Liver (tissue), 8 donors: ENCODE measurements at regions not wholly inside any gene's neighbourhood (a gene's known extent, or its start where the extent isn't known, plus 50 kb on each side); places are given as distances from the start of the nearest gene placed in this dataset.

ENCODE experiments used
- DNase-seq: peaks from one replicate; pipeline ENCODE4 v3.0.0-alpha.2; 2017; ENCODE audit warnings: low spot score
- H3K27ac ChIP-seq, 2 donors: one replicate each; pipeline ENCODE4 v1.7.0; 2013; ENCODE audit warnings: inconsistent platforms in 2 of 2, low read length in 2 of 2, control low read depth in 1 of 2, low read depth in 1 of 2, mild to moderate bottlenecking in 1 of 2
- H3K27me3 ChIP-seq, 4 donors: one replicate each; pipeline versions ENCODE4 v1.6.1 to v1.7.0; 2013; ENCODE audit warnings: low read length in 3 of 4, inconsistent platforms in 1 of 4, mild to moderate bottlenecking in 1 of 4, moderate library complexity in 1 of 4; ENCODE audit not compliant: control insufficient read depth in 4 of 4, insufficient read depth in 4 of 4
- H3K36me3 ChIP-seq, 4 donors: one replicate each; pipeline versions ENCODE4 v1.6.1 to v1.7.0; 2013; ENCODE audit warnings: low read length in 3 of 4, mild to moderate bottlenecking in 3 of 4, low read depth in 1 of 4, moderate library complexity in 1 of 4; ENCODE audit not compliant: control insufficient read depth in 4 of 4, insufficient read depth in 3 of 4
- H3K4me1 ChIP-seq, 4 donors: one replicate each; pipeline versions ENCODE4 v1.6.1 to v1.7.0; 2013; ENCODE audit warnings: low read length in 3 of 4, mild to moderate bottlenecking in 3 of 4, moderate library complexity in 1 of 4; ENCODE audit not compliant: control insufficient read depth in 4 of 4, insufficient read depth in 4 of 4
- H3K4me3 ChIP-seq, 3 donors: one replicate each; pipeline versions ENCODE4 v1.6.1 to v1.7.0; 2013; ENCODE audit warnings: low read length in 3 of 3, control low read depth in 1 of 3, low read depth in 1 of 3, mild to moderate bottlenecking in 1 of 3
- H3K9ac ChIP-seq, 2 donors: one replicate each; pipeline ENCODE4 v1.7.0; 2013; ENCODE audit warnings: low read length in 2 of 2, mild to moderate bottlenecking in 2 of 2, moderate library complexity in 2 of 2, control low read depth in 1 of 2, low read depth in 1 of 2
- H3K9me3 ChIP-seq, 4 donors: one replicate each; pipeline versions ENCODE4 v1.6.1 to v1.7.0; 2013; ENCODE audit warnings: low read length in 3 of 4; ENCODE audit not compliant: control insufficient read depth in 4 of 4
- CTCF ChIP-seq: fragments of 150-350 bp; IDR thresholded peaks from 2 replicates; pipeline ENCODE4 v1.5.1; 2017; ENCODE audit warnings: improper control_type of control experiment, low read depth, low read length; ENCODE audit not compliant: missing input control
- EGR1 ChIP-seq, 2 donors: IDR thresholded peaks; 2 replicates each; pipeline ENCODE4 v1.6.1; 2016 to 2018; ENCODE audit warnings: antibody characterized with exemption in 2 of 2, low read depth in 2 of 2
- FOXA1 ChIP-seq: IDR thresholded peaks from 2 replicates; pipeline ENCODE4 v1.6.1; 2016; ENCODE audit warnings: antibody characterized with exemption
- FOXA2 ChIP-seq: IDR thresholded peaks from 2 replicates; pipeline ENCODE4 v1.6.1; 2016; ENCODE audit warnings: antibody characterized with exemption
- GABPA ChIP-seq, 2 donors: IDR thresholded peaks in 1 of 2; conservative IDR thresholded peaks in 1 of 2; 2 replicates each; pipeline ENCODE4 v1.6.1; 2016; ENCODE audit warnings: antibody characterized with exemption in 2 of 2, mild to moderate bottlenecking in 1 of 2, moderate library complexity in 1 of 2
- HNF4A ChIP-seq, 2 donors: conservative IDR thresholded peaks; 2 replicates each; pipeline ENCODE4 v1.6.1; 2016; ENCODE audit warnings: antibody characterized with exemption in 2 of 2, mild to moderate bottlenecking in 2 of 2
- HNF4G ChIP-seq: IDR thresholded peaks from 2 replicates; pipeline ENCODE4 v1.6.1; 2016; ENCODE audit warnings: antibody characterized with exemption
- JUND ChIP-seq, 2 donors: IDR thresholded peaks; 2 replicates each; pipeline ENCODE4 v1.6.1; 2016; ENCODE audit warnings: antibody characterized with exemption in 2 of 2
- NR2F2 ChIP-seq: IDR thresholded peaks from 2 replicates; pipeline ENCODE4 v1.6.1; 2016; ENCODE audit warnings: antibody characterized with exemption
- RAD21 ChIP-seq, 2 donors: IDR thresholded peaks; 2 replicates each; pipeline ENCODE4 v1.6.1; 2016; ENCODE audit warnings: antibody characterized with exemption in 2 of 2, mild to moderate bottlenecking in 2 of 2
- RXRA ChIP-seq, 2 donors: IDR thresholded peaks; 2 replicates each; pipeline ENCODE4 v1.6.1; 2017 to 2018; ENCODE audit warnings: antibody characterized with exemption in 2 of 2, mild to moderate bottlenecking in 1 of 2
- SP1 ChIP-seq: IDR thresholded peaks from 2 replicates; pipeline ENCODE4 v1.6.1; 2018; ENCODE audit warnings: antibody characterized with exemption, mild to moderate bottlenecking
- TAF1 ChIP-seq: conservative IDR thresholded peaks from 2 replicates; pipeline ENCODE4 v1.6.1; 2016; ENCODE audit warnings: antibody characterized with exemption, mild to moderate bottlenecking
- YY1 ChIP-seq: IDR thresholded peaks from 2 replicates; pipeline ENCODE4 v1.6.1; 2016; ENCODE audit warnings: antibody characterized with exemption, mild to moderate bottlenecking
- WGBS: extraction: QIAGEN DNeasy Blood & Tissue Kit; methylation state at CpG from one replicate; pipeline ENCODE4 v1.1.7; 2013; 5-methylcytosine and 5-hydroxymethylcytosine counted together
- TF ChIP-seq, protein P1 (sequence below): IDR thresholded peaks from 2 replicates; pipeline ENCODE4 v1.6.1; 2016; ENCODE audit warnings: antibody characterized with exemption
- TF ChIP-seq, protein P2 (sequence below): IDR thresholded peaks from 2 replicates; pipeline ENCODE4 v1.6.1; 2016; ENCODE audit warnings: antibody characterized with exemption, mild to moderate bottlenecking
- TF ChIP-seq, protein P3 (sequence below): IDR thresholded peaks from 2 replicates; pipeline ENCODE4 v1.6.1; 2016; ENCODE audit warnings: antibody characterized with exemption
- donor health status: healthy.
- donor health status: healthy.
- donor health status: healthy.
- donor health status: healthy.
- donor health status: healthy.

- DNase-seq = no peak
- WGBS = 86% methylated on average over 3 of the region's 3 CpGs
- Histone ChIP-seq H3K4me1 (no peaks in the 10 kb centered on the region), H3K27me3 (peaks cover 0 to 5% (median 0%) of the 10 kb centered on the region in 4 donors), H3K4me3 (no peak overlapping the region), H3K27ac (no peak overlapping the region), H3K9ac (no peak overlapping the region), H3K9me3 (no peaks in the 10 kb centered on the region), H3K36me3 (no peaks in the 10 kb centered on the region)
- TF ChIP-seq JUND (IDR thresholded peaks at IDR 0.05) (no peak), NR2F2 (no peak), FOXA1 (no peak), CTCF (no peak), FOXA2 (no peak), TAF1 (no peak), YY1 (no peak), SP1 (no peak), HNF4G (no peak), GABPA (IDR thresholded peaks at IDR 0.05 in 1 of 2, conservative IDR thresholded peaks at IDR 0.05 in 1 of 2) (no peak), EGR1 (IDR thresholded peaks at IDR 0.05; ENCODE audit: low read depth in 2 of 2) (no peak), HNF4A (conservative IDR thresholded peaks at IDR 0.05) (no peak)
- TF ChIP-seq, protein P1, sequence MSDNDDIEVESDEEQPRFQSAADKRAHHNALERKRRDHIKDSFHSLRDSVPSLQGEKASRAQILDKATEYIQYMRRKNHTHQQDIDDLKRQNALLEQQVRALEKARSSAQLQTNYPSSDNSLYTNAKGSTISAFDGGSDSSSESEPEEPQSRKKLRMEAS = no peak
- TF ChIP-seq, protein P2, sequence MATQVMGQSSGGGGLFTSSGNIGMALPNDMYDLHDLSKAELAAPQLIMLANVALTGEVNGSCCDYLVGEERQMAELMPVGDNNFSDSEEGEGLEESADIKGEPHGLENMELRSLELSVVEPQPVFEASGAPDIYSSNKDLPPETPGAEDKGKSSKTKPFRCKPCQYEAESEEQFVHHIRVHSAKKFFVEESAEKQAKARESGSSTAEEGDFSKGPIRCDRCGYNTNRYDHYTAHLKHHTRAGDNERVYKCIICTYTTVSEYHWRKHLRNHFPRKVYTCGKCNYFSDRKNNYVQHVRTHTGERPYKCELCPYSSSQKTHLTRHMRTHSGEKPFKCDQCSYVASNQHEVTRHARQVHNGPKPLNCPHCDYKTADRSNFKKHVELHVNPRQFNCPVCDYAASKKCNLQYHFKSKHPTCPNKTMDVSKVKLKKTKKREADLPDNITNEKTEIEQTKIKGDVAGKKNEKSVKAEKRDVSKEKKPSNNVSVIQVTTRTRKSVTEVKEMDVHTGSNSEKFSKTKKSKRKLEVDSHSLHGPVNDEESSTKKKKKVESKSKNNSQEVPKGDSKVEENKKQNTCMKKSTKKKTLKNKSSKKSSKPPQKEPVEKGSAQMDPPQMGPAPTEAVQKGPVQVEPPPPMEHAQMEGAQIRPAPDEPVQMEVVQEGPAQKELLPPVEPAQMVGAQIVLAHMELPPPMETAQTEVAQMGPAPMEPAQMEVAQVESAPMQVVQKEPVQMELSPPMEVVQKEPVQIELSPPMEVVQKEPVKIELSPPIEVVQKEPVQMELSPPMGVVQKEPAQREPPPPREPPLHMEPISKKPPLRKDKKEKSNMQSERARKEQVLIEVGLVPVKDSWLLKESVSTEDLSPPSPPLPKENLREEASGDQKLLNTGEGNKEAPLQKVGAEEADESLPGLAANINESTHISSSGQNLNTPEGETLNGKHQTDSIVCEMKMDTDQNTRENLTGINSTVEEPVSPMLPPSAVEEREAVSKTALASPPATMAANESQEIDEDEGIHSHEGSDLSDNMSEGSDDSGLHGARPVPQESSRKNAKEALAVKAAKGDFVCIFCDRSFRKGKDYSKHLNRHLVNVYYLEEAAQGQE = no peak
- TF ChIP-seq, protein P3, sequence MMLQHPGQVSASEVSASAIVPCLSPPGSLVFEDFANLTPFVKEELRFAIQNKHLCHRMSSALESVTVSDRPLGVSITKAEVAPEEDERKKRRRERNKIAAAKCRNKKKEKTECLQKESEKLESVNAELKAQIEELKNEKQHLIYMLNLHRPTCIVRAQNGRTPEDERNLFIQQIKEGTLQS = no peak
These were observed 105.8 kb upstream of the RASGRP1 start for GRCh38 chr15:38670128-38671005.

DNA sequence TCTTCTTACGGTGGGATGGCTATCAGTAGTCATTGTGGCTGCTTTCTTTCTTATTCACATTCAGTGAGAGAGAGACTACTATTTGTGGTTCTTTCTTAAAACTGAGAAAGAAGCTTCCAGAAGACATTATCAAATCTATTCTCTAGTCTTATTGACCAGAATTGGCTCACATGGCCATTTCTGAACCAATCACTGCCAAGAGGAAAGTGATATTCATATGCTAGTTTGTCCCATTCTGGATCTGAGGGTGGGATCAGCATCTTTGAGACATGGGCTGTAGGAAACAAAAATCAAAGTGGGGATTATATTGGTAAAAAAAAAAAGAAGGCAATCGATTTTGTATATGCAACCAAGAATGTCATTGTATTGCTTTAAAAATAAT is 106.4 kb upstream of the RASGRP1 start:
- Histone ChIP-seq H3K4me1 (no peaks in the 10 kb centered on the region), H3K36me3 (no peaks in the 10 kb centered on the region), H3K27ac (no peak overlapping the region), H3K4me3 (no peak overlapping the region), H3K27me3 (no peaks in the 10 kb centered on the region), H3K9ac (no peak overlapping the region), H3K9me3 (no peaks in the 10 kb centered on the region)
- DNase-seq = no peak
- WGBS = 87% methylated on average over 2 of the region's 2 CpGs
- TF ChIP-seq FOXA2 = no peak
- TF ChIP-seq, protein P2 = no peak
- no peak for TF ChIP-seq TAF1
- TF ChIP-seq HNF4G = no peak
- no peak for TF ChIP-seq YY1
- TF ChIP-seq RXRA (IDR thresholded peaks at IDR 0.05) = no peak
- TF ChIP-seq, protein P1 = no peak
- TF ChIP-seq NR2F2 = no peak
- no peak for TF ChIP-seq EGR1 (IDR thresholded peaks at IDR 0.05; ENCODE audit: low read depth in 2 of 2)
- TF ChIP-seq CTCF = no peak
- TF ChIP-seq RAD21 (IDR thresholded peaks at IDR 0.05) = no peak
- TF ChIP-seq FOXA1 = no peak
- TF ChIP-seq GABPA (IDR thresholded peaks at IDR 0.05 in 1 of 2, conservative IDR thresholded peaks at IDR 0.05 in 1 of 2) = no peak
